ENCODE measurements at regions not wholly inside any gene's neighbourhood (a gene's known extent, or its start where the extent isn't known, plus 50 kb on each side); places are given as distances from the start of the nearest gene placed in this dataset.

DNA sequence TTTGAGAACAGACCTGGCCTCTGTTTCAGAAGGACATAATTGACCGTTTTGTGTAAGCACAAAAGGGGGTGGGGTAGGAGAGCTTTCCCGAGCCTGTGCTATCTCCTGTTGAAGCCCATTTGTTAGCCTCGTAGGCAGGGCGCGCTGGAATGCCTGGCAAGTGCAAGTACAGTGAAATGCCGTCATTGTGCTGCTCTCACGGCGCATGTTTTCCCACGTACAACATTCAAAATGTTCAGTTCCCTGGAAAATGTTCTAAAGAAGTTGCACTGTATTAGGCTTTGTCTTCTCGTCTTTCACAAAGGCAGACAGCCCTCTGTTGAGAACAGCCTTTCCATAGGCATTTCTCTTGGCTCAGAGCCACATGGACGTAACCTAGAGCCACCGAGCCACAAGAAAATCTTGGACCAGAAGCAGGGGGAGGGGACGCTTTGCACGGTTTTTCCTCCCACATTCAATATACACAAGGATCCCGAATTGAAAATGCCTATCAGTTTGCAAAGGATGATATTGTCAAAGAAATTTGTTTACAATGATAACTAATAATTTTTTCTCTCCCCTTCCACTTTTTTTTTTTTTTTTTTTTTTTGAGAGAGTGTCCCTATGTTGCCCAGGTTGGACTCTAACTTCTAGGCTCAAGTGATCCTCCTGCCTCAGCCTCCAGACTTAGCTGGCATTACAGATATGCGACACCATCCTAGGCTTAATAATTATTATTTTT, 54.6 kb upstream of the RAPGEF2 start:
- H3K79me2 ChIP-seq (ENCODE audit: control insufficient read depth, insufficient read depth, low read length) = no peaks in the 10 kb centered on the region
- H3K23ac ChIP-seq (ENCODE audit: low read length) = no peak overlapping the region
- no peak overlapping the region for H3K56ac ChIP-seq (ENCODE audit: low read length)
- no peak overlapping the region for H4K8ac ChIP-seq (ENCODE audit: low read depth, low read length)
- no peak overlapping the region for H2BK120ac ChIP-seq (ENCODE audit: low read depth, low read length)
- no peak overlapping the region for H3K18ac ChIP-seq (ENCODE audit: low read length)
- no peak overlapping the region for H3K27ac ChIP-seq (ENCODE audit: low read depth, low read length)
- no CpG with 5 or more reads among the region's 16 CpGs for WGBS (ENCODE audit: extremely low coverage, insufficient coverage, low lambda C conversion rate)
- H3K4me2 ChIP-seq (ENCODE audit: low read length) = no peak overlapping the region
- DNase-seq = peak; percentile 62
- H3K27me3 ChIP-seq (ENCODE audit: insufficient read depth, low read length, poor library complexity) = no peaks in the 10 kb centered on the region
- H3K4ac ChIP-seq (ENCODE audit: low read depth, low read length) = no peak overlapping the region
- no peaks in the 10 kb centered on the region for H3K79me1 ChIP-seq (ENCODE audit: low read length)
- no peak overlapping the region for H2AK5ac ChIP-seq (ENCODE audit: low read length)
- no peak overlapping the region for H3K4me3 ChIP-seq (ENCODE audit: low read length)
- no peaks in the 10 kb centered on the region for H3K36me3 ChIP-seq (ENCODE audit: control insufficient read depth, insufficient read depth, low read length)
- H3K9ac ChIP-seq (ENCODE audit: low read length) = no peak overlapping the region
- no peak overlapping the region for H2BK5ac ChIP-seq (ENCODE audit: low read length)
- H3K4me1 ChIP-seq (ENCODE audit: control insufficient read depth, low read depth, low read length) = peaks cover 4% of the 10 kb centered on the region
- no peak overlapping the region for H2BK15ac ChIP-seq (replicated peaks; ENCODE audit: low read depth)
- H4K5ac ChIP-seq (ENCODE audit: low read length) = no peak overlapping the region

DNA sequence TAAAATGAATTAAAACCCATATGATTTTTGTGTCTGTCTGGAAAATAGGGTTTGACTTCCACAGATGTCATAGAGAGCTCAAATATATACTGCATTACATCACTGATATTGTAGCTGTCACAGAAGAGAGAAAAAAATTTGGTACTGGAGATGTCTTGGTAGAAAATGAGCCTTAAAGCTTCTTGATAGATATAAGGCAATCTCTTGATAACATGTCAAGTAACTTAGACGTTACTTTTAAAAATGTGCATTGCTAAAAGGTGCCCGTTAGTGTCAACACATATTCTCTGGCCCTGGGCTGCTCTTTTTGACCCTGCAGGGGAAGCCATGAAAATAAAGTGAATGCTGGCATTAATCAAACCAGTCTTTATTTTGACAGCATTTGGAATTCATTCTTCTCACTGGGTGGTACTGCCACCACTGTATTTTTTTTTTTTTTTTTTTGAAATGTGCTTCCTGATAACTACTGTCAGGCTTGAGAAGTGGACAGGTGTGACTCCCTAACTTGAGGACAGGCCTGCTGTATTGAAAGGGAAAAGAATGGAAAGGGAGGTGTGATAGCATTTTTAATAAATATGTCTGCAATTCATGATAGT, 53.0 kb upstream of the RAPGEF2 start:
- Histone ChIP-seq H2BK15ac (replicated peaks; ENCODE audit: low read depth) (no peak overlapping the region), H3K79me1 (ENCODE audit: low read length) (no peaks in the 10 kb centered on the region), H3K36me3 (ENCODE audit: control insufficient read depth, insufficient read depth, low read length) (no peaks in the 10 kb centered on the region), H3K56ac (ENCODE audit: low read length) (no peak overlapping the region), H3K4me2 (ENCODE audit: low read length) (no peak overlapping the region), H3K79me2 (ENCODE audit: control insufficient read depth, insufficient read depth, low read length) (no peaks in the 10 kb centered on the region), H3K18ac (ENCODE audit: low read length) (no peak overlapping the region), H3K9ac (ENCODE audit: low read length) (no peak overlapping the region), H2BK5ac (ENCODE audit: low read length) (no peak overlapping the region), H3K23ac (ENCODE audit: low read length) (no peak overlapping the region), H3K4me3 (ENCODE audit: low read length) (no peak overlapping the region), H3K4me1 (ENCODE audit: control insufficient read depth, low read depth, low read length) (peaks cover 4% of the 10 kb centered on the region), H2AK5ac (ENCODE audit: low read length) (no peak overlapping the region), H3K4ac (ENCODE audit: low read depth, low read length) (no peak overlapping the region), H3K27ac (ENCODE audit: low read depth, low read length) (no peak overlapping the region), H4K8ac (ENCODE audit: low read depth, low read length) (no peak overlapping the region), H3K27me3 (ENCODE audit: insufficient read depth, low read length, poor library complexity) (no peaks in the 10 kb centered on the region), H4K5ac (ENCODE audit: low read length) (no peak overlapping the region), H2BK120ac (ENCODE audit: low read depth, low read length) (no peak overlapping the region)
- DNase-seq = no peak
- WGBS (ENCODE audit: extremely low coverage, insufficient coverage, low lambda C conversion rate) = no CpG with 5 or more reads among the region's 2 CpGs

DNA sequence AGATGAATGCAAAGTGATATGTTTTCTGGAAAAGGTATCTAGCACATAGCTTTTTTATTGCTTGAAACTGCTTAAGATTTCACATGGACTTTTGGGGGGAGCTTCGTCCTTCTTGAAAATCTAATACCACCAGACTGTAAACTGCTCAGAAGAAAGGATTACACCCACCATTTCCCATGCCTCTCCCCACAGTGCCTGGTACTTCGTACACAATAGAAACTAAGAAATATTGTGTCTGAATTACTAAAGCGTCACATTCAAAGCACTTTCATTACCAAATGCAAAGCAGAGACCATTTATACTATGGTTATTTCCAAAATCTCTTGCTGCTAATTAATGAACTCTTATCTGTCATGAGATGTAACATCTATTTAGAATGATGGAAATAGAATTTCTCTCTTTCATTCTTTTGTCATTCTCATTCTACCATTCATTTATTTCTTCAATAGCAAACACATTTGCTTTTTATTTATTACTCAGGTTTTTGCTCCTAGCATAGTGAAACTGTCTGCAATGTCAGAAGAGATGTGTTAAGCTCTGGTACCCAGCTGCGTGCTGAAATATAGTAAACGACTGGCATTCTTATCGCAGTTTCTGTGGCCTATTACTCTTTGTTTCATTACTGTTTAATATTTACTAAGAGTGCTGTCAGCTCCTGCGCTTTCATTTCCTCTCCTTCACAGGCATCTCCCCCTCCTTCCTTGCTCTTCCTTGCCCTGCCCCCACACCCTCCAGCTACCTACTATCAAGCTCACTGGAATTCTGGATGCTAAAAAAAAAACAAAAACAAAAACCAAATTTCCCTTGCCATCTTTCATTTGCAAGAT, 51.4 kb upstream of the RAPGEF2 start:
- no peak overlapping the region for H3K23ac ChIP-seq (ENCODE audit: low read length)
- no CpG with 5 or more reads among the region's 7 CpGs for WGBS (ENCODE audit: extremely low coverage, insufficient coverage, low lambda C conversion rate)
- no peak overlapping the region for H3K4me3 ChIP-seq (ENCODE audit: low read length)
- H4K5ac ChIP-seq (ENCODE audit: low read length) = no peak overlapping the region
- H4K8ac ChIP-seq (ENCODE audit: low read depth, low read length) = no peak overlapping the region
- H3K79me2 ChIP-seq (ENCODE audit: control insufficient read depth, insufficient read depth, low read length) = no peaks in the 10 kb centered on the region
- no peak overlapping the region for H3K27ac ChIP-seq (ENCODE audit: low read depth, low read length)
- DNase-seq = peak; percentile 51
- H3K9ac ChIP-seq (ENCODE audit: low read length) = no peak overlapping the region
- H3K36me3 ChIP-seq (ENCODE audit: control insufficient read depth, insufficient read depth, low read length) = no peaks in the 10 kb centered on the region
- H3K56ac ChIP-seq (ENCODE audit: low read length) = no peak overlapping the region
- no peak overlapping the region for H2BK120ac ChIP-seq (ENCODE audit: low read depth, low read length)
- no peak overlapping the region for H2BK15ac ChIP-seq (replicated peaks; ENCODE audit: low read depth)
- no peaks in the 10 kb centered on the region for H3K79me1 ChIP-seq (ENCODE audit: low read length)
- peaks cover 6% of the 10 kb centered on the region for H3K4me1 ChIP-seq (ENCODE audit: control insufficient read depth, low read depth, low read length)
- no peaks in the 10 kb centered on the region for H3K27me3 ChIP-seq (ENCODE audit: insufficient read depth, low read length, poor library complexity)
- H2AK5ac ChIP-seq (ENCODE audit: low read length) = no peak overlapping the region
- no peak overlapping the region for H3K4ac ChIP-seq (ENCODE audit: low read depth, low read length)
- no peak overlapping the region for H2BK5ac ChIP-seq (ENCODE audit: low read length)
- H3K18ac ChIP-seq (ENCODE audit: low read length) = peak overlapping the region; percentile 71
- H3K4me2 ChIP-seq (ENCODE audit: low read length) = no peak overlapping the region

DNA sequence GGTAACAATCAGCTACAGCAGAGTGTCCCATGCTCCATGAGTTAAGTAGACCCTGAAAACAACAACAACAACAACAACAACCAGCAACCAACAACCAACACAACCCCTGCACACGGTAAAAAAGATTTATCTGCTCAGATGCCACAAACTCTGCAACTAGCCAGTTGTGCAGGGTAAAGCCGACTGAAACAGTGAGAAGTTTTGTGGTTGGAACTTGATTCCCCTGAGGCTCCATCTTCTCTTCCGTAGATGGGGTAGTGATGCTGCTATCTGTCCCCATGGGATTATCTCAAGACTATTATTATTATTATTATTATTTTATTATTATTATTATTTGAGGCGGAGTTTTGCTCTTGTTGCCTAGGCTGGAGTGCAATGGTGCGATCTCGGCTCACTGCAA, 50.6 kb upstream of the RAPGEF2 start:
- H3K27me3 ChIP-seq (ENCODE audit: insufficient read depth, low read length, poor library complexity) = no peaks in the 10 kb centered on the region
- H3K4me3 ChIP-seq (ENCODE audit: low read length) = no peak overlapping the region
- H2BK15ac ChIP-seq (replicated peaks; ENCODE audit: low read depth) = peak overlapping the region; percentile 67
- no peak overlapping the region for H3K4me2 ChIP-seq (ENCODE audit: low read length)
- H3K56ac ChIP-seq (ENCODE audit: low read length) = peak overlapping the region; percentile 38
- no peaks in the 10 kb centered on the region for H3K79me1 ChIP-seq (ENCODE audit: low read length)
- no peak overlapping the region for H3K9ac ChIP-seq (ENCODE audit: low read length)
- no peaks in the 10 kb centered on the region for H3K36me3 ChIP-seq (ENCODE audit: control insufficient read depth, insufficient read depth, low read length)
- no peak overlapping the region for H2BK120ac ChIP-seq (ENCODE audit: low read depth, low read length)
- no peaks in the 10 kb centered on the region for H3K79me2 ChIP-seq (ENCODE audit: control insufficient read depth, insufficient read depth, low read length)
- no peak overlapping the region for H4K8ac ChIP-seq (ENCODE audit: low read depth, low read length)
- peak overlapping the region; percentile 16 for H3K4ac ChIP-seq (ENCODE audit: low read depth, low read length)
- DNase-seq = no peak
- H3K27ac ChIP-seq (ENCODE audit: low read depth, low read length) = no peak overlapping the region
- H4K5ac ChIP-seq (ENCODE audit: low read length) = no peak overlapping the region
- WGBS (ENCODE audit: extremely low coverage, insufficient coverage, low lambda C conversion rate) = no CpG with 5 or more reads among the region's 6 CpGs
- H3K18ac ChIP-seq (ENCODE audit: low read length) = peak overlapping the region; percentile 71
- no peak overlapping the region for H2AK5ac ChIP-seq (ENCODE audit: low read length)
- peaks cover 6% of the 10 kb centered on the region for H3K4me1 ChIP-seq (ENCODE audit: control insufficient read depth, low read depth, low read length)
- H2BK5ac ChIP-seq (ENCODE audit: low read length) = no peak overlapping the region
- H3K23ac ChIP-seq (ENCODE audit: low read length) = no peak overlapping the region
